Uterus (tissue), 3 donors: ENCODE measurements at regions not wholly inside any gene's neighbourhood (a gene's known extent, or its start where the extent isn't known, plus 50 kb on each side); places are given as distances from the start of the nearest gene placed in this dataset.

Experiments used
- DNase-seq, 2 donors: peaks; one replicate each; pipeline ENCODE4 v3.0.0-alpha.2; 2019 to 2020
- H3K27ac ChIP-seq, 2 donors: fragments of 200-600 bp; sonication (generic); 1 replicate in 1 of 2; 2 replicates in 1 of 2; pipeline ENCODE4 v1.5.1; 2016 to 2018
- H3K27me3 ChIP-seq, 2 donors: fragments of 200-600 bp; sonication (generic); one replicate each; pipeline ENCODE4 v1.5.1; 2018 to 2019; ENCODE audit warnings: control low read depth in 1 of 2
- H3K36me3 ChIP-seq, 2 donors: fragments of 200-600 bp; sonication (generic); one replicate each; pipeline ENCODE4 v1.5.1; 2019; ENCODE audit warnings: control low read depth in 1 of 2
- H3K4me1 ChIP-seq, 2 donors: fragments of 200-600 bp; sonication (generic); one replicate each; pipeline ENCODE4 v1.5.1; 2018 to 2019; ENCODE audit warnings: control low read depth in 1 of 2
- H3K4me3 ChIP-seq, 2 donors: fragments of 200-600 bp; sonication (generic); 1 replicate in 1 of 2; 2 replicates in 1 of 2; pipeline ENCODE4 v1.5.1; 2018 to 2019; ENCODE audit warnings: mild to moderate bottlenecking in 1 of 2
- H3K9me3 ChIP-seq, 2 donors: fragments of 200-600 bp; sonication (generic); one replicate each; pipeline ENCODE4 v1.5.1; 2019; ENCODE audit warnings: control low read depth in 1 of 2
- POLR2A ChIP-seq, 2 donors: fragments of 450-650 bp; IDR thresholded peaks; one replicate each; pipeline ENCODE4 v1.6.1; 2016; ENCODE audit warnings: antibody characterized with exemption in 2 of 2, mild to moderate bottlenecking in 1 of 2, moderate library complexity in 1 of 2
- intact Hi-C: fragments of 100-400 bp; cut with DNase I; formaldehyde crosslinking; loops from one replicate; pipeline ENCODE4 v1.15.1; 2023; ENCODE audit warnings: low total_unique reads
- TF ChIP-seq, protein P1 (sequence below), 4 experiments: fragments of 200-600 bp in 2 of 4; fragments of 450-650 bp in 2 of 4; sonication (generic) in 2 of 4; IDR thresholded peaks; one replicate each; pipeline ENCODE4 v1.5.1; 2016 to 2019; ENCODE audit warnings: antibody characterized with exemption in 4 of 4, mild to moderate bottlenecking in 2 of 4, moderate library complexity in 1 of 4
- donor health status: DM: yes; HTN: yes; CAD: no.

- Histone ChIP-seq H3K4me3 (no peak overlapping the region), H3K27me3 (no peaks in the 10 kb centered on the region), H3K4me1 (no peaks in the 10 kb centered on the region), H3K9me3 (no peaks in the 10 kb centered on the region), H3K36me3 (no peaks in the 10 kb centered on the region), H3K27ac (no peak overlapping the region)
- intact Hi-C loops: no loop called here
- DNase-seq: no peak
- TF ChIP-seq POLR2A (IDR thresholded peaks at IDR 0.05): no peak
- TF ChIP-seq, protein P1, sequence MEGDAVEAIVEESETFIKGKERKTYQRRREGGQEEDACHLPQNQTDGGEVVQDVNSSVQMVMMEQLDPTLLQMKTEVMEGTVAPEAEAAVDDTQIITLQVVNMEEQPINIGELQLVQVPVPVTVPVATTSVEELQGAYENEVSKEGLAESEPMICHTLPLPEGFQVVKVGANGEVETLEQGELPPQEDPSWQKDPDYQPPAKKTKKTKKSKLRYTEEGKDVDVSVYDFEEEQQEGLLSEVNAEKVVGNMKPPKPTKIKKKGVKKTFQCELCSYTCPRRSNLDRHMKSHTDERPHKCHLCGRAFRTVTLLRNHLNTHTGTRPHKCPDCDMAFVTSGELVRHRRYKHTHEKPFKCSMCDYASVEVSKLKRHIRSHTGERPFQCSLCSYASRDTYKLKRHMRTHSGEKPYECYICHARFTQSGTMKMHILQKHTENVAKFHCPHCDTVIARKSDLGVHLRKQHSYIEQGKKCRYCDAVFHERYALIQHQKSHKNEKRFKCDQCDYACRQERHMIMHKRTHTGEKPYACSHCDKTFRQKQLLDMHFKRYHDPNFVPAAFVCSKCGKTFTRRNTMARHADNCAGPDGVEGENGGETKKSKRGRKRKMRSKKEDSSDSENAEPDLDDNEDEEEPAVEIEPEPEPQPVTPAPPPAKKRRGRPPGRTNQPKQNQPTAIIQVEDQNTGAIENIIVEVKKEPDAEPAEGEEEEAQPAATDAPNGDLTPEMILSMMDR (IDR thresholded peaks at IDR 0.05): no peak
These were observed 286.4 kb downstream of the PTBP2 start for GRCh38 chr1:97007840-97008604.

GRCh38 chr1:97010566-97011264 is 289.1 kb downstream of the PTBP2 start:
- H3K4me3 ChIP-seq: no peak overlapping the region
- no peaks in the 10 kb centered on the region for H3K36me3 ChIP-seq
- intact Hi-C loops: no loop called here

DNA sequence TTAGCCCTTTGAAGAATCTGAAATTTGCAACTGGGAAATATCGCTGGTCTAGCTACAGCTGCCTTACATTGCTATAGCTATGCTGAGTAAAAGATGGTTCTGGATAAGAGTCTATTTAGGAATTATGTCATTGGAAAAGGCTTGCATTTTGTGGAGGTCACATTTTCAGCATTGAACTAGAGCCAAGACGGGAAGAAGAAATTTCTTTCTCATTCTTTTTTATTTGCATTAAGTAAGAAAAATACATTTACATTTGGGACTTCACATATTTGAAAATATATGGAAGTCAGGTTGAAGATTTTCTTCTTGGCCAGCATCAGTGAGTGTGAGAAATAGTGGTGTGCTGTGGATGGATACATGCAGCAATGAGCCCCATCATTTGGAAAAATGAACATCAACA is 291.6 kb downstream of the PTBP2 start:
- no peak for DNase-seq
- no peaks in the 10 kb centered on the region for H3K4me1 ChIP-seq
- no peak overlapping the region for H3K27ac ChIP-seq
- no peak overlapping the region for H3K4me3 ChIP-seq
- no peaks in the 10 kb centered on the region for H3K36me3 ChIP-seq
- no peak for TF ChIP-seq POLR2A (IDR thresholded peaks at IDR 0.05)
- TF ChIP-seq, protein P1 (IDR thresholded peaks at IDR 0.05): no peak
- intact Hi-C loops: no loop called here
- H3K27me3 ChIP-seq: no peaks in the 10 kb centered on the region
- no peaks in the 10 kb centered on the region for H3K9me3 ChIP-seq

More at GRCh38 chr1:97010566-97011264, 289.1 kb downstream of the PTBP2 start:
- TF ChIP-seq POLR2A (IDR thresholded peaks at IDR 0.05): no peak
- TF ChIP-seq, protein P1 (IDR thresholded peaks at IDR 0.05): no peak
- Histone ChIP-seq H3K27ac (no peak overlapping the region), H3K4me1 (no peaks in the 10 kb centered on the region), H3K27me3 (no peaks in the 10 kb centered on the region), H3K9me3 (no peaks in the 10 kb centered on the region)
- no peak for DNase-seq

- intact Hi-C loops: no loop called here
- DNase-seq: no peak
- H3K4me1 ChIP-seq: no peaks in the 10 kb centered on the region
- no peaks in the 10 kb centered on the region for H3K36me3 ChIP-seq
- H3K27ac ChIP-seq: no peak overlapping the region
- TF ChIP-seq, protein P1 (IDR thresholded peaks at IDR 0.05): no peak
- TF ChIP-seq POLR2A (IDR thresholded peaks at IDR 0.05): no peak
- no peaks in the 10 kb centered on the region for H3K27me3 ChIP-seq
- no peak overlapping the region for H3K4me3 ChIP-seq
- H3K9me3 ChIP-seq: no peaks in the 10 kb centered on the region
These were observed 292.4 kb downstream of the PTBP2 start for GRCh38 chr1:97013941-97014340.

DNA sequence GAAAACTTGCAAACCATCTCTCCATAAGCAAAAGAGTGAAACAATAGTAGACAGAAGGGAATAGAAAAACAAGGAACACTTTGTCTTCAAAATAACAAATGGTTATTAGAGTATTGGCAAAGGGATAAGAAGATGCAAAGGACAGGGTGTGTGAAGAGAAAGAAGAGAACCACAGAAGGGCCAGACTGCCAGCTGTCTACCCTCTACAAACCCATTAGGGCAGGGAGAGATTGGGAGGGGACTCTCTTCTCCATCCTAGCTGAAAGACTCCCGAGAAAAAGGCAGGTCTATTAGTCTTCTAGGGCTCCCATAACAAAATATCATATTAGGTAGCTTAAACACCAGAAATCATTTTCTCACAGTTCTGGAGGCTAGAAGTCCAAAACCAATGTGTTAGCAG is 292.8 kb downstream of the PTBP2 start:
- no peaks in the 10 kb centered on the region for H3K27me3 ChIP-seq
- H3K4me3 ChIP-seq: no peak overlapping the region
- H3K4me1 ChIP-seq: no peaks in the 10 kb centered on the region
- no peaks in the 10 kb centered on the region for H3K36me3 ChIP-seq
- H3K27ac ChIP-seq: no peak overlapping the region
- intact Hi-C loops: no loop called here
- TF ChIP-seq POLR2A (IDR thresholded peaks at IDR 0.05): no peak
- TF ChIP-seq, protein P1 (IDR thresholded peaks at IDR 0.05): no peak
- DNase-seq: no peak
- no peaks in the 10 kb centered on the region for H3K9me3 ChIP-seq
